ENCODE measurements at regions not wholly inside any gene's neighbourhood (a gene's known extent, or its start where the extent isn't known, plus 50 kb on each side); places are given as distances from the start of the nearest gene placed in this dataset.

DNA sequence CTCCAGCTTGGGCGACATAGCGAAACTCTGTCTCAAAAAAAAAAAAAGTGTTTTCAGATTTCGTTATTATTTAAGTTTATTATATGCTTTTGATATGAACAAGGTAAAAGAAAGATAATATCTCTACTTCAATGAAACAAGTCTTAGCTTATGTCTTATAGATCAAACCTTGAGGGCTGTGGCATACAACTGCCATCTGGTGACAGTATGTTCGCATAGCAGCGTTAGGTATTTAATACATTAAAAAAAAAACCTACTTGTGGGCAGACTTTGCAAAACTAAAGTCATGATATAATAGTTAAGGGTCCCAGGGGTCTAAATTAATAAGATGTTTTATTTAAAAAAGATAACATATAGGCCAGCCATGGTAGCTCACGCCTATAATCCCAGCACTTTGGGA lies 161.2 kb upstream of the AMOT start:
- H3K36me3 ChIP-seq (ENCODE audit: insufficient read depth, low read length), result no peaks in the 10 kb centered on the region
- no TSS peak for BruUV-seq (replicated peaks)
- H4K20me1 ChIP-seq (ENCODE audit: insufficient read depth, low read length), result no peaks in the 10 kb centered on the region
- CTCF ChIA-PET (ENCODE audit: unreplicated experiment), result no interaction called here
- no peak overlapping the region for H3K4me3 ChIP-seq (ENCODE audit: low read depth, low read length, poor library complexity, severe bottlenecking)
- DNase-seq (ENCODE audit: low spot score), result peak; percentile 0
- intact Hi-C loops (cut with micrococcal nuclease; ENCODE audit: unreplicated experiment), result no loop called here
- no peak overlapping the region for H3K27ac ChIP-seq (ENCODE audit: low read depth, low read length, poor library complexity, severe bottlenecking)
- no peak for TF ChIP-seq EZH2phosphoT487 (IDR thresholded peaks at IDR 0.05; ENCODE audit: borderline replicate concordance, low read depth, low read length)
- TF ChIP-seq, protein P1, sequence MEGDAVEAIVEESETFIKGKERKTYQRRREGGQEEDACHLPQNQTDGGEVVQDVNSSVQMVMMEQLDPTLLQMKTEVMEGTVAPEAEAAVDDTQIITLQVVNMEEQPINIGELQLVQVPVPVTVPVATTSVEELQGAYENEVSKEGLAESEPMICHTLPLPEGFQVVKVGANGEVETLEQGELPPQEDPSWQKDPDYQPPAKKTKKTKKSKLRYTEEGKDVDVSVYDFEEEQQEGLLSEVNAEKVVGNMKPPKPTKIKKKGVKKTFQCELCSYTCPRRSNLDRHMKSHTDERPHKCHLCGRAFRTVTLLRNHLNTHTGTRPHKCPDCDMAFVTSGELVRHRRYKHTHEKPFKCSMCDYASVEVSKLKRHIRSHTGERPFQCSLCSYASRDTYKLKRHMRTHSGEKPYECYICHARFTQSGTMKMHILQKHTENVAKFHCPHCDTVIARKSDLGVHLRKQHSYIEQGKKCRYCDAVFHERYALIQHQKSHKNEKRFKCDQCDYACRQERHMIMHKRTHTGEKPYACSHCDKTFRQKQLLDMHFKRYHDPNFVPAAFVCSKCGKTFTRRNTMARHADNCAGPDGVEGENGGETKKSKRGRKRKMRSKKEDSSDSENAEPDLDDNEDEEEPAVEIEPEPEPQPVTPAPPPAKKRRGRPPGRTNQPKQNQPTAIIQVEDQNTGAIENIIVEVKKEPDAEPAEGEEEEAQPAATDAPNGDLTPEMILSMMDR (conservative IDR thresholded peaks at IDR 0.05; ENCODE audit: low read length), result no peak; the same call in 1 of the 2 replicates
- H3K9me2 ChIP-seq (ENCODE audit: insufficient read depth, low read length), result no peaks in the 10 kb centered on the region
- no peaks in the 10 kb centered on the region for H3K79me2 ChIP-seq (ENCODE audit: insufficient read depth, low read depth, low read length)
- no peak overlapping the region for H2AFZ ChIP-seq (ENCODE audit: low read length)
- no peaks in the 10 kb centered on the region for H3K9me3 ChIP-seq (ENCODE audit: low read length)
- no peaks in the 10 kb centered on the region for H3K4me1 ChIP-seq (ENCODE audit: insufficient read depth, low read length, poor library complexity, severe bottlenecking)
- POLR2A ChIA-PET, result interaction anchor here (0.7 kb wide), 1 partner anchor 24 kb away, joined by 4 read pairs; no protein-coding TSS in a partner anchor
- no peak overlapping the region for H3K4me2 ChIP-seq (ENCODE audit: low read length)

DNA sequence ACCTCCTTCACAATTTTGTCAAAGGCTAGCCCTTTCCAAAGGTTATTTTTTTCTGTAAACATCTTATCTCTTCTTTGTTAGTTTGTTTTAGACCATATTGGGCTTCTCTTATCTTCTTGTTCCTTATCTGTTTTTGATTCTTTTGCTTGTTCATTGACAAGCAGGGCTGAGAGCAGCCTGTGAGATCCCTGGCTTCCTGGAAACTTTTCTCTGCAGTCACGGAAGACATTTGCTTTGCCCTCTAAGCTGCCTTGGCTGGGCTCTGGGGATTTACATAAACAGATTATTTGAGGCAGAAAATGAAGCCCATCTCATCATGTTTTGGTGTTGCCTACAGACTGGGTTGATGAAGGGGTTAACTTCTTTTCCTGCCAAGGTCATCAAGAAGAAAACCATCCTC lies 157.4 kb upstream of the AMOT start:
- H3K4me3 ChIP-seq (ENCODE audit: low read depth, low read length, poor library complexity, severe bottlenecking), result no peak overlapping the region
- CTCF ChIA-PET (ENCODE audit: unreplicated experiment), result no interaction called here
- BruUV-seq (replicated peaks), result no TSS peak
- TF ChIP-seq, protein P1 (conservative IDR thresholded peaks at IDR 0.05; ENCODE audit: low read length), result no peak
- no peak for TF ChIP-seq EZH2phosphoT487 (IDR thresholded peaks at IDR 0.05; ENCODE audit: borderline replicate concordance, low read depth, low read length)
- H3K9me2 ChIP-seq (ENCODE audit: insufficient read depth, low read length), result no peaks in the 10 kb centered on the region
- H2AFZ ChIP-seq (ENCODE audit: low read length), result no peak overlapping the region
- H4K20me1 ChIP-seq (ENCODE audit: insufficient read depth, low read length), result no peaks in the 10 kb centered on the region
- no peaks in the 10 kb centered on the region for H3K4me1 ChIP-seq (ENCODE audit: insufficient read depth, low read length, poor library complexity, severe bottlenecking)
- intact Hi-C loops (cut with micrococcal nuclease; ENCODE audit: unreplicated experiment), result no loop called here
- no peak overlapping the region for H3K27ac ChIP-seq (ENCODE audit: low read depth, low read length, poor library complexity, severe bottlenecking)
- H3K36me3 ChIP-seq (ENCODE audit: insufficient read depth, low read length), result no peaks in the 10 kb centered on the region
- H3K4me2 ChIP-seq (ENCODE audit: low read length), result no peak overlapping the region
- POLR2A ChIA-PET, result no interaction called here
- H3K9me3 ChIP-seq (ENCODE audit: low read length), result no peaks in the 10 kb centered on the region
- no peak for DNase-seq (ENCODE audit: low spot score)
- no peaks in the 10 kb centered on the region for H3K79me2 ChIP-seq (ENCODE audit: insufficient read depth, low read depth, low read length)

DNA sequence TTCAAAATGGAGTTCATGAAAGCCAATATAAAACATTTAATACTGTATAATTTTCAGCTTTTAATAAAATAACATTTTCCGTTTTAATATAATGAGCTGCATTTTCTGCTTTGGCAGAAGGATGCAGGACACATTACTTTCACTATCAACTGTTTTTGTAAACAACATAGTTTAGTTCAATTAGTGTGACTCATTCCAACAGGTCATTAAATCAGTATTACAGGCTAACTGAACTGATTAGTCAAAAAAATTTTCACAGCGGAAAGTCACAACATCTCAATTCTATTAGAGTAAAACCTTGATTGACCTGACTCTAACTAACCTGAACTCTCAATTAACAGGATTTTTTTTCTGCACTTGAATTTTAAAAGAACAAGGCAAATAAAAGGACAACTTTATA lies 151.2 kb upstream of the AMOT start:
- H2AFZ ChIP-seq (ENCODE audit: low read length), result no peak overlapping the region
- no peaks in the 10 kb centered on the region for H4K20me1 ChIP-seq (ENCODE audit: insufficient read depth, low read length)
- TF ChIP-seq, protein P1 (conservative IDR thresholded peaks at IDR 0.05; ENCODE audit: low read length), result no peak
- no peak for TF ChIP-seq EZH2phosphoT487 (IDR thresholded peaks at IDR 0.05; ENCODE audit: borderline replicate concordance, low read depth, low read length)
- H3K4me2 ChIP-seq (ENCODE audit: low read length), result no peak overlapping the region
- DNase-seq (ENCODE audit: low spot score), result no peak
- ChIA-PET CTCF (ENCODE audit: unreplicated experiment) (no interaction called here), POLR2A (no interaction called here)
- H3K9me3 ChIP-seq (ENCODE audit: low read length), result no peaks in the 10 kb centered on the region
- BruUV-seq (replicated peaks), result no TSS peak
- no peaks in the 10 kb centered on the region for H3K79me2 ChIP-seq (ENCODE audit: insufficient read depth, low read depth, low read length)
- no peaks in the 10 kb centered on the region for H3K4me1 ChIP-seq (ENCODE audit: insufficient read depth, low read length, poor library complexity, severe bottlenecking)
- intact Hi-C loops (cut with micrococcal nuclease; ENCODE audit: unreplicated experiment), result no loop called here
- H3K9me2 ChIP-seq (ENCODE audit: insufficient read depth, low read length), result no peaks in the 10 kb centered on the region
- no peaks in the 10 kb centered on the region for H3K36me3 ChIP-seq (ENCODE audit: insufficient read depth, low read length)
- H3K4me3 ChIP-seq (ENCODE audit: low read depth, low read length, poor library complexity, severe bottlenecking), result no peak overlapping the region
- H3K27ac ChIP-seq (ENCODE audit: low read depth, low read length, poor library complexity, severe bottlenecking), result no peak overlapping the region

Data from OCI-LY7 (cell line).